SK-MEL-5 (cell line): ENCODE measurements at regions not wholly inside any gene's neighbourhood (a gene's known extent, or its start where the extent isn't known, plus 50 kb on each side); places are given as distances from the start of the nearest gene placed in this dataset.

ENCODE experiments used
- DNase-seq: peaks from one replicate; pipeline ENCODE4 v3.0.0-alpha.2; 2016; ENCODE audit warnings: low read depth, low spot score
- in situ Hi-C: cut with HindIII; loops from 2 replicates; pipeline ENCODE4 v1.10.0; 2016; ENCODE audit warnings: low sequenced_read_pairs, high pct_unique_total_duplicates, low pct_unique_long_range_greater_than_20kb
- small RNA-seq, 2 experiments: library from RNA; depleted of rRNA; stranded (forward); fragments of <200 nt; gene quantifications; one replicate each; pipeline ENCODE3, GENCODE V24; 2014

DNA sequence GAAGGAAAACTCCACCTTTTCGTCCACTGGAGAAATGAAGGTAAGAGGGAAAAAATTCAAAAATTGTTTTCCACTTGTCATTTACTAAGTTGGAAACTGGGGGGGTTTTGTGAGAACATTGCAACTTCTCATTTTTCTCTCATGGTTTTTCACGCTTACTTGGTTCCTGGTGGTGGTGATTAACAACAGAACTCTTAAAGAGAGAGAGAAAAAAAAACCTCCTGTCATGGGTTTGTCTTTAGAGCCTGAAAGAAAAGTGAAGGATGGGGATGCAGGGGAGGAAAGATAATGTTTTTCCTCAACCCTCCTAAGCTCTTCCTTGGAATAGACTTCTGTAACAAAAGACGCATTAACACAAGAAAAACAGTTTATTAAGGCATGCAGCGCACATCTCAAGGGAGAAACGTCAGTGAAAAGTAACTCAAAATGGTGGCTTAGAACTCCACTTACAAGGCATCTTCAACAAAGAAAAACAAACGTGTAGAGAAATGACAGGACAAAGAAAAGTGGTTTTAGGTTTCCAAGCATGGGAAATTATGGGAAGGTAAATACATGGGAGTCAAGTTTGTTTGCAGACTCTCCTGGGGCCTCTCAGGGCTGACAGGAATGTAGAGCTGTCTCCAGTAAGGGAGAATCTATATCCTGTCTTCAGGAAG is 81.9 kb upstream of the ATF7IP start:
- in situ Hi-C loops = no loop called here
- DNase-seq = no peak

DNA sequence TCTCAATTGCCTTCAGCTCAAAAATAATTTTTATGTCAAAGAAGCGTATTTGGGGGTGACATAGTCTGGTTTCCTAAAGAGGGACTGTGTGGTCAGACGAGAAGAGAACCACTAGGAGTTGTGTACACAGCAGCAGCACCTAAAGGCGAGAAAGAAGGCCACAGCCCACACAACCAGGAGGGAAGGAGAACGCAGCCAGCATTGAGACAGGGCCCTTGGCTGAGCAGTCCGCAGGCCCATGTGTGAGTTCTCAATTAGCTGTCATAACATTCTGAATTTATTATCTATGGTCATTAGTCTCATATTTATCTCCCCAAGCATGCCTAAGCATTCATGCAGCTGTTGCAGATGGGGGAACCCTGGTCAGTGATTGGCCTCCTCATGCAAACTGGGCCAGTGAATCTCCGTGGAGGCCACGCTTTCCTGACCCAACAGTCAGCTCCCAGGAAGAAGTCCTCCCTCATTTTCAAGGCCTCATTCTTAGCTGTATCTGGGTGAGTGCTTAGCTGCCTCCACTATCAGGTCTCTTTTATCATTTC is 81.2 kb upstream of the ATF7IP start:
- DNase-seq = no peak
- in situ Hi-C loops = no loop called here

DNA sequence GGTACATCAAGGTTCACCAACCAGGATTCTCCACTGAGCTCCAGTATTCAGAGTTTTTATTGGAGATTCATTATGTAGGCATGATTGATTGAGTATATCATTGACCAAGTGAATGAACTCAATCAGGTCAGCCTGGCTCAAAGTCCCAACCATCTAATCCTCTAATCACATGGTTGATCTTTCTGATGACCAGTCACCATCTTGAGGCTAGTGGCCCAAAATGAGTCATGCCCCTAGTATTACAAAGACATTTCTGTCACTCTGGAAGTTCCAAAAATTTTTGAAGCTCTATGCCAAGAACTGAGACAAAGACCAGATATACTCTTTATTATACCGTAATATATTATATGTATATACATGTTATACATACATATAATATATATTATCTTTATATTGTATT is 75.9 kb upstream of the ATF7IP start:
- DNase-seq = no peak
- in situ Hi-C loops = no loop called here

DNA sequence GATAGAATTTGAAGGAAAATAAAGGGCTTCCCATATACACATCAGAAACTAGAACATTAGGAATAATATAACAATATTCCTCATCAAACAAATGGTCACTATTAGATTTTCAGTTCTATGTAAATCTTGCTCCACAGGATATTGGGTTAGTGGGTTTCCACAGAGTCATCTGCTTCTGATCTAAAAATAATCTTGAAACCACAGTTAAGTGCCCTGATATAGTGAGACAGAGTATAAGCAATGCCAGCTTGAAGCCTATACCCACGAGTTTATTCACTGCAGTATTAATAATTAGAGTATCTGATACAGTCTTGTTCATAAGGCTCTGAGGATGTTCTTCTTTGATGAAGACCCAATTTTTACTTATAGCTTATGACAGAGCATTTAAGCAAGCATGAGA is 74.5 kb upstream of the ATF7IP start:
- no peak for DNase-seq
- in situ Hi-C loops = no loop called here

DNA sequence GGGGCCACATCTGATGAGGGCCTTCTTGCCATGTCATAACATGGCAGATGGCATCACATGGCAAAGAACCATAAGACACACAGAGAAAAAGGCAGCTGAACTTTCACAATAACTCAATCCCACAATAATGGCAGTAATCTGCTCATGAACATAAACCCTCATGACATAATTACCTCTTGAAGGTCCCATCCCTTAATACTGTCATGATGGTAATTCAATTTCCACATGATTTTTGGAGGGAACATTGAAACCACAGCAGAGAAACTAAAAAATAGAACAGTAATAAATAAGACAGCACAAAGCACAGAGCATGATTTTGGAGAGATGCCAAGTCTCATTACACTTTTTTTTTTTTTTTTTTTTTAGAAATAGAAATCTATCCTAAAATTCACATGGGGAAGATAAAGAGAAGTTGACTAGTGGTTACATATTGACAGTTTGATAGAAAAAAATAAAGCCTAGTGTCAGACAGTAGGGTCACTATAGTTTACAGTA is 61.8 kb upstream of the ATF7IP start:
- in situ Hi-C loops = no loop called here
- peak; percentile 10 for DNase-seq

DNA sequence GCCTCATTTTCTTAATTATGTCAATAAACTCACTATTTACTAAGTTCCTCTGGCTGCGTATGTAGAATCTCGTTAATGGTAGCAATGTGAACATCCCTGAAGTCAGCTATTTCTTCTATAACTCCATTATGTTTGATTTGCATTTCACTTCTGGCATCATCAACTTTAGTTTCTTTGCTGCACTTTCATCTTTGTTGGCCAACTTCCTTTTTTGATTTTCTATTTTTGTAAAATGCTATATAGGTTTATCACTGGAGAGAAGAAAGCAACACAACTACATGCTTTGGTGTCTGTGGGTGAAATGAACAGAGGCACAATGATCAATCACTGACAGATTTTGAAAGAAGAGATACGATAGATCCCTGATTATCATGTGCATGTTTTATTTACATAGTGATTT is 58.5 kb upstream of the ATF7IP start:
- no peak for DNase-seq
- in situ Hi-C loops = no loop called here

DNA sequence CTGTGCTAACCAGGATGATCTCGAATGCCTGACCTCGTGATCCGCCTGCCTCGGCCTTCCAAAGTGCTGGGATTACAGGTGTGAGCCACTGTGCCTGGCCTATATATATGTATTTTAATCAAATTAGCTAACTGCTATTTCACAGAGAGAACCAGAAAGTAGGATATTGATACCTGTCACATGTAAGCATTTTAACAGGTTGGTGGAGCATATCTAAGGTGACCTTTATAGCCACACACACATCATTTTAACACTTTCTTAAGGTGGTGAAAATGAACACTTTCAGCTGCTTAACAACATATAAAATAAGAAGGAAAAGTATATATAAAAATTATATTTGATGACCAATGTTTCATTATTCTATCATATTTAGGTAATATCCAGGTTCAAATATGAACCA is 57.0 kb upstream of the ATF7IP start:
- in situ Hi-C loops = no loop called here
- no peak for DNase-seq

DNA sequence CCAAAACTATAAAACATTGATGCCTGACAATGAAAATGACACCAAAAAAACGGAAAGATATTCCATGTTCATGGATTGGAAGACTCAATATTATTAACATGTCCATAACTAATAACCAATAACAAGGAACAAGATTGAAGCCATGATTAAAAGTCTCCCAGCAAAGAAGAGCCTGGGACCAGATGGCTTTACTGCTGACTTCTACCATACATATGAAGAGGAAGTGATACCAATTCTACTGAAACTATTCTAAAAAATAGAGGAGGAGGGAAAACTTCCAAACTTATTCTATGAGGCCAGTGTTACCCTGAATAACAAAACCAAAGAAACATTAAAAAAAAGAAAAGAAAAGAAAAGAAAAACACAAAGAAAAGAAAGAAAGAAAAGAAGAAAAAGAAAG is 54.6 kb upstream of the ATF7IP start:
- in situ Hi-C loops = no loop called here
- DNase-seq = no peak

DNA sequence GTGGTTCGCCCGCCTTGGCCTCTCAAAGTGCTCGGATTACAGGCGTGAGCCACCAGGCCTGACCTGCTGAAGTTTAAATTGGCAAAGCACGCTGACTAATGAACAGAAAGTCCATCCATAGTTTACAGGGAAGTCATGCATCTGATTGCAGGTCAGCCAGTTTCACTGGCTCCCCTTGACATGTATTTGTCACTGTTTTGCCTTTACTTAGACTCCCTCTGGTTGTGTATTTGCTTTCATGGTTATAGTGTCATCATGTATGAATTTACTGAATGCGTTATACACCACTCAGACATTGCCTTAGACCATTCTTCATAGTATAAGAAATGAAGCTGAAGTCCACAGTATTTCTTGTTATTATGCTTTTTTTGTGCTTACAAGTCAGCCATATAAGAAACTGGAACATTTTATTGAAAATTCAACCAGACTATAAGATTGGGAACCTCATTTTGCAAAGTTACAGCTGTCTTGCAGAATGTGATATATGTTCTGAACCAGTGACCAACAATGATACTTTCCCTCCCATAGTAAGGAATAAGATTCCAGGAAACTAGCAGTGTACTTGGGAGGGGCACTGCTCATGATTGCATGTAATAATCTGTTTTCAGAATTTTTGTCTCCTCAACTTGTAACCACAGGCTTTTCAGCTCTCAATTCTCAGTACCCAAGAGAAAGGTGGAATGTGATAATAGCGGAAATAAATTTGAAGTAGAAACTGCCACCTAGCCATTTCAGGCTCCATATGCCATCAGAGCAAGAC is 51.9 kb upstream of the ATF7IP start:
- in situ Hi-C loops = no loop called here

DNA sequence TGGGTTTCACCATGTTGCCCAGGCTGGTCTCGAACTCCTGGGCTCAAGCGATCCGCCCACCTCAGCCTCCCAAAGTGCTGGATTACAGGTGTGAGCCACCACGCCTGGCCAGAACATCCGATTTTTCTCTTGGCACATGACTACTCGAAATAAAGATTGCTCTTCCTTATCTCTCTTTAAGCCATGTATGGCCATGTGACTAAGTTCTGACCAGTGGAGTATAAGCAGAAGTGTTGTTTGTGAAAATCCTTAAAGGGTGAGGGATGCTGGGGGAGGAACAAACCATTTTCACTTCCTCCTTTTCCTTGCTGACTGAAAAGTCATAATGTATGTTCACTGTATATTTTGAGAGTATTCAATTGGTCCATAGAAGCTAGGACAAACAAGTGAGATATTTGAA is 50.7 kb upstream of the ATF7IP start:
- DNase-seq = no peak
- in situ Hi-C loops = no loop called here

More for the DNA sequence above, 51.9 kb upstream of the ATF7IP start:
- no peak for DNase-seq

DNA sequence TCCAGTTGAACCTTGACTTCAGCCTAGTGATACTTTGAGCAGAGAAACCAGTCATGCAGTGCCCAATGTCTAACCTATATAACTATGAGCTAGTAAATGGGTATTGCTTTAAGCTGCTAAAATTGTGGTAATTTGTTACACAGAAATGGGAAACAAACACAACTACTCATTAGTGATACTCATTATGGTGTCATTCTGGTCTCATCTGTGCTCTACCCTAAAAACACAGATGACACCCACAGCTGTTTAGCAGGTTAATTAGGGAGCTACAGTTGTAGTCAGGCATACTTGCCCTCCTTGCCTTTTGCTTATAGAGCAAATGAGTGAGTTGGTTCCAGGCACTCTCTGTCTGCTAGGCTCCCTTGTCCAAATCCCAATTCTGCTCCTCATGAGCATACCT is 50.0 kb upstream of the ATF7IP start:
- in situ Hi-C loops = no loop called here

More for the DNA sequence above, 50.0 kb upstream of the ATF7IP start:
- DNase-seq = no peak

Small RNAs in the stretch of these regions (small RNA-seq; reads per million reads assigned to genes)
- gene AC092470.1 (0 reads per million in 2 experiments), gene AC135001.1 (0 reads per million in 2 experiments), gene MRPS18CP4 (0 reads per million in 2 experiments), gene RNU6-491P (0 reads per million in 2 experiments)
